HG02678 (cell line): ENCODE measurements at regions not wholly inside any gene's neighbourhood (a gene's known extent, or its start where the extent isn't known, plus 50 kb on each side); places are given as distances from the start of the nearest gene placed in this dataset.

Source experiments
- ATAC-seq: cut with Tn5 transposase; IDR thresholded peaks from one replicate; pipeline ENCODE4 v1.9.1; 2021; ENCODE audit warnings: mild to moderate bottlenecking, moderate library complexity; ENCODE audit not compliant: unreplicated experiment

DNA sequence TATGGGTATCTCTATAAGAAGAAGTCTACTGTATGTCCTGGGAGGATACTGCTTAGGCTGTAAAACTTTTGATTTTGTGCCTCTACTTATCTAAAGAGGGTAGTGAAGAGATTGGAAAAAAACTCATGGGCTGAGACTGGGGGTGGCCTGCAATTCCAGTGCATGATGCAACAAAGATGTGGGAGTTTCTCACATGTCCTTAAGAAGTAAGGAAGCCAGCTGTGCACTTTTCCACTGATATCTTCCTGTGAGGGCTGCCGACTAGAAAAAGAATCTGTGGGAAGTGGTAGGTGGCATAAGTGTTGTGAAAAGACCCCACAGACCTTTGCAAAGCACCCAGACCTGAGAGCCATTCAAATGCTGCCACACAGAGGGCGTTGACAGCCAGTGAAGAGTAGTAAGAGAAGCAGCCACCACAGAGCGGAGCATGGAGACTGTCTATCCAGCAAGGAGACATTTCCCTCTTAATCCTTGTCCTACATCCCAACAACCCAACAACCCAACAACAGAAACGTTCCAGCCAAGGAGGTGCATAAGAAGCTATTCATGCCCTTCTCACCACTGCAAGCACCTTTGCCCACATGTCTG, 65.1 kb downstream of the PFDN4 start:
- ATAC-seq: no peak

DNA sequence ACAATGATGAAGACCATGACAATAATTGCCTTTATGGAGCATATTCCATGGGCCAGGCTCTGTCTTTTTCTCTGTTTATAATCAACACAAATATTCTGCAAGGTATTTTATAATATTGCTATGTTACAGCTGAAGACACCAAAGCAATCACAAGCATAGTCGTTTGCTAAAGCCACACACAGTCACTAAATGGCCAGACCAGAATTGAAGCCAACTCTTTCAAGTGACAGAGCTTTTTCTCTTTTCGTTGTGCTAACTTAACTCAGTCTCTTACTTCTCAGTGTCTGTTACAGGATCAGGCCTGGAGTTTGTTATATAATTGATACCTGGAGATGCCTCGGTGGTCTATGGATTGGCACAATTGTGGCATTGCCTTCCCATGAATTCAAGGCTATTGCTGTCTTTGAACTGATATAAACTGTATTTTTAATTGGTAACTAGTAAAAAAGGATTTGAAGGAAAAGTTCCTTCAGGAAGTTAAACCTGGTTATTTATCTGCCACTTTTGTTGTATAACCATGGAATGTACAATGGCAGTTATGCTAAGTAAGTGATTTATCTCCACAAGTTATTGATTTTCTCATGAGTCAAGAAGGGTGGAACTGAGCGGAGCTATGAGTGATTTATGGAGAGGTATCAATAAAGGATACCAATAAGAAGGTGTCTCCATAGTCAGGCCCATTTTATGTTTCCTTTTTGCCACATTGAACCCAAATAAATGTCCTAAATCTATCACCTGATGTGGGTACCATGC, 67.6 kb downstream of the PFDN4 start:
- no peak for ATAC-seq

- no peak for ATAC-seq
These were observed 68.8 kb downstream of the PFDN4 start for GRCh38 chr20:54276577-54277169.

DNA sequence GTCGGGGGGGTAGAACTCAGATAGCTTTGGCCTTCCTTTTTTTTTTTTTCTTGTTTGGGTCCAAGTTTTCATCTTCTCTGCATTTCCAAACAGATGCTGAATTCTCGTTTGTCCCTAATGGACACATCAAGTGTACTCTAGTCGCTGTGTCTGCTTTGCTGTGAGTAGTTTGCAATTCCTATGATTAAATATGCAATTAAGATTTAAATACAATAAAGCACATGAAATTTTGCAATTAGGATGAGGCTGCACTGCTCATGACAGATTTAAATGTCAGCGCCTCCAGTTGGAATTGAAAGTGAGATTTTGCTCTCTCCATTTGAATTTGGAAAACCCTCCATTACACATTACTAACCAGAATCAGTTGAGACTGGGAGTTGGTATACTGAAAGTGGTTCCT, 70.4 kb downstream of the PFDN4 start:
- no peak for ATAC-seq

GRCh38 chr20:54282625-54283024, 74.7 kb downstream of the PFDN4 start:
- ATAC-seq: no peak

- ATAC-seq: no peak
These were observed 75.4 kb downstream of the PFDN4 start for GRCh38 chr20:54283253-54283652.

- no peak for ATAC-seq
These were observed 77.2 kb downstream of the PFDN4 start for GRCh38 chr20:54284928-54285704.

GRCh38 chr20:54290636-54291035, 82.7 kb downstream of the PFDN4 start:
- ATAC-seq: no peak

DNA sequence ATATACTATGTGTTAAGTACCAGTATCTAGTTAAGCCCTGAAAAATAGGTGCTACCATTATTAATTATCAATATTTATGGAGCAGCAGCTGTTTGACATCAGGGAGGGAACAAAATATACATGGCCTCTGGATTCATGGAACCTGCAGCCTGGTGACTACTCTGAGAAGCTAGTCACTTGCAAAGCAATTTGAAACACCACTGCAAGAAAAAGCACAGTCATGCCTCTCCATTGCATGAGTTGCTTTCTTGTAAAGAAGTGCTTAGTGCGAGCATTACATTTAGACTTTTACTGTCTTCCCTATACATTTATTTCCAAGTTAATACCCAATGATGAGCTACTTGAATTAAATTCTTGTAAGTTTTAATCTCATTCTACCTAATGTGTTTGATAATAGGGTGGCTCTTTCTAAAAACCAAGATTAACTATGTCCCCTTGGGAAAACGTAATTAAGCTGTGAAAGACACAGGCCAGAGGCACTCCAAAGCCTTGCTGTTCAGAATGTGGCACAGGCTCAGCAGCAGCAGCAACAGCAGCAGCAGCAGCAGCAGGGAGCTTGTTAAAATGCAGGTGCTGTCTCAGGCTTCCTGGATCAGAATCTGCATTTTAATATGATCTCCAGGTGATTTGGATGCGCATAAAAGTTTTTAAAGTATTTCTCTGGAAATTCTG, 83.6 kb downstream of the PFDN4 start:
- ATAC-seq: no peak

DNA sequence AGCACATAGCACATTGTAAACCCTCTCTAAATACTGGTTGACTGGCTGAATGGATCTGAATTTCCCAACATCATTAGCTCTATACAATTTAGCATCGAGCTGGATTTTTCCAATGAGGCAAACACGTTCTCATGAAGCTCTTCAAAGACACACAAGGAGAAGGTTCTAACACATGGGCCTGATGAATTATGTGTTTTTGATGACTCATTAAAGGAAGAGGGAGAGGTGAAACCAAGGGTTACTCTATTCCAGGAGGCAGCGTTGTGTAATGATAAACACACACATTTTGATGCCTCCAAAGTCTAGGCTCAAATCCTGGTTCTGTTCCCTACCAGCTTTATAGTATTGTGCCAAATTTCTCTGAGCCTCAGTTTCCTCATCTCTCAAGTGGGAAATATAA, 84.3 kb downstream of the PFDN4 start:
- no peak for ATAC-seq

DNA sequence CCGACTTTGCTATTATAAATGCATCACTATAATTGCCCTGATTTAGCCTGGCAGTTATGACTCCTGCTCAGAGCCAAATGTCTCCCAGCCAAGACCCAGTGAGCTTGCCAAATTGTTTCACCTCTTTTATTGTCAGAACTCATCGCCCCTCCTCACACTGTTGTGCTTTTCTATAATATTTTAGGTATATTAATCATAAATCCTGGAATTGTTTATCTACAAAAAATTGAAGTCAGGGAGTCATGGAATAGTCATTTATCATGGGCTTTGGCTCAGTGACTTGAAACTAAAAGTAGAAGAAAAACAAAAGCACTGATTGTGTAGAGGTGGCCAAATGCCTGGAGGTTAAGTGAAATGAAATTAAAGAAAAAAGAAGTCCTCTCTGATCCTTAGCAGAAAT, 85.6 kb downstream of the PFDN4 start:
- no peak for ATAC-seq

GRCh38 chr20:54294094-54294493, 86.2 kb downstream of the PFDN4 start:
- ATAC-seq: no peak

DNA sequence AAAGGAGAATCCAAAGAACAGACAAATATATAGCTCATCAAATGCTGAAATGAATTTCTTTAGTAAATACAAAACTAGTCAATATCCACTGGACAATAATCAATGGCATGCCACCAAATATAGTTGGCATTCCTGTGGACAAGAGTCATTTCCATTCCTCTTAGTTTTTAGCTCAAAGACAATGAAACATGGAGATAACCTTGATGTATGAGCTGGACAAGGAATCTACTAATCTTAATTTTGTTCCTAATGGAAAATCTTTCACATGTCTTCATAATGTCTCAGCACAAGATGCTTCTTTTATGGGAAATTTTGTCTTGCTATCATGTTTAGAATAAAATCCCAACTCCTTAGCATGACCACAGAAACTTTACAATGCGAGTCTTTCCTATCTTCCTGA, 87.8 kb downstream of the PFDN4 start:
- no peak for ATAC-seq

GRCh38 chr20:54305421-54305820, 97.5 kb downstream of the PFDN4 start:
- no peak for ATAC-seq

DNA sequence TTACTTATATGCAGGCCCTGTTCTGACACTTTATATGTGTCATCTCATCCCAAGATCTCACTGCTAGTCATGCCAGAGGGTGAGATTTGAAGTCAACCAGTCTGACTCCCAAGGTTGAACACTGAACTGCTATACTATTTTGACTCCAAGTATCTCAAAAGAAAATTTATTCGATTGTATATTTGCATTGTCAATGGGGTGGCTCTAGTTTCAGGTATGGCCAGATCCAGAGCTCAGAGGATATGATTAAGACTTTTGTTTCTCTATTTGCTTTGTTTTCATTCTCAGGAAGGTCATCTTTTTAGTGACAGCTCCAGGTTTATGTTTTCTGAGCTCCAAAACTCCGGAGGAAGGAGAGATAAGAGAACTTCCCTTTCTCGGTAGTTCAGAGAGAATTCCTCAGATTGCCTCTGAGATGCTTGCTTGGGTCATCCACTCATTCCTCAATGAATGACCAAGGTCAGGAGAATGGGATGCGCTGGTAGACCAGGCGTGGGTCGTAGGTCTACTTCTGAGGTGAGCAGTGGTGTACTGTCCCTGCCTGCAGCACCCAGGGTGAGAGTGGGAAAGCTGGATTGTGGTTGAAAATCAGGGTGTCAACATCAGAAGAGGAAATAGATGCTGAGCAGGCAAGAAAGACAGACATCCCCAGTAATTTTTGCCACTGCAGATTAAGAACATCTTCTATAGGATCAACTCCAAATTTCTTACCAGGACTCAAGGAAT, 99.3 kb downstream of the PFDN4 start:
- ATAC-seq: no peak

- ATAC-seq: no peak
These were observed 100.9 kb downstream of the PFDN4 start for GRCh38 chr20:54308804-54309203.

DNA sequence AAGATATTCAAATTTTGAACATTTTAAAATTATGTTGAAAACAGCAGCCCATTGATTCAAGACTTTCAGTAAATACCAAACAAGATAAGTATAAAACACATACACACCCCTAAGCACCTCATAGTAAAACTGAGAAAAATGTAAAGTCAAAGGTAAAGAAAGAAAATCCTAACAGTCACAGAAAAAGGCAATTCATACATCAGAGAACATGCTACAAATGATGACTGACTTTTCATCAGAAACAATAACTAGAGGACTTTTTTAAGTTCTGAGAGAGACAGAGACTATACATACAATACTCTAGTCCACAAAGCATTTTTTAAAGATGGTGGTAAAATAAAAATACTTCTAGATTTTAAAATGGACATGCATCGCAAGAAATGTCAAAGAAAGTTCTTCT, 111.0 kb downstream of the PFDN4 start:
- no peak for ATAC-seq

- no peak for ATAC-seq
These were observed 112.3 kb downstream of the PFDN4 start for GRCh38 chr20:54320148-54320607.

DNA sequence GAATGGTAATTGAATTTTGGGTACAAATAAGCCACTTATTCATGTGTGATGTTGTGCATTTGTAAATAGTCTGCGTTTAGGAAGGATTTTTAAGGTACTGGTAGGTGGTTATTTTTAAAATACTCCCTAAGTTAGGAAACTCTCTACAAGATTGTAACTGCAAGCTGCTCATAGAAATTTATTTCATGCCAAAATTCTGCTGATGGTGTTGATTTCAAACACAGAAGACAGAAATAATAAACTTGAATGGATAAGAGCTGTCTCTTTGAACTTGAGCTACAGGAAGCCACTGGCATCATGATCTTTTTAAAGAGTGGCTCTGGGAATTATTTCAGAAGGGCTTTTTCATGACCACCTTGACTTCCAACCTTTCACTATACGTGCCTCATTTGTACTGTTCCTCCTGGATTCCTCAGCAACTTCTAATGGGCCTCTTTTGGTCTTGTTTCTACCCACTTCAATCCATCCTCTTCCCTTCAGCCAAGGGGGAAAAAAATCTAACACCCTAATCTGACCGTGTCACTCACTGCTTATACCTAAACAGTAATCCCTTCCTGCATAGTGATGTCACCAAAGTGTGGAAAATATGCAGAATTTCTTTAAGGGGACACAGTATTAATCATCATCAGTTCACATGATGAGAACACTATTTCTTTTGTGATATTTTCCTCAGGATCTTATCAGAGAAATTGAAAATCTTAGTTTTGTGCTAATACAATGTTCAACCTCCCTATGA, 113.6 kb downstream of the PFDN4 start:
- no peak for ATAC-seq
